Erythroblast (primary cell): ENCODE measurements at regions not wholly inside any gene's neighbourhood (a gene's known extent, or its start where the extent isn't known, plus 50 kb on each side); places are given as distances from the start of the nearest gene placed in this dataset.

Source experiments
- GATA1 ChIP-seq: IDR thresholded peaks from 2 replicates; pipeline ENCODE4 v1.6.1; 2011; ENCODE audit warnings: low read depth, mild to moderate bottlenecking, control low read depth, low read length, moderate library complexity
- POLR2A ChIP-seq: IDR thresholded peaks from 2 replicates; pipeline ENCODE4 v1.6.1; 2011; ENCODE audit warnings: mild to moderate bottlenecking, low read length

DNA sequence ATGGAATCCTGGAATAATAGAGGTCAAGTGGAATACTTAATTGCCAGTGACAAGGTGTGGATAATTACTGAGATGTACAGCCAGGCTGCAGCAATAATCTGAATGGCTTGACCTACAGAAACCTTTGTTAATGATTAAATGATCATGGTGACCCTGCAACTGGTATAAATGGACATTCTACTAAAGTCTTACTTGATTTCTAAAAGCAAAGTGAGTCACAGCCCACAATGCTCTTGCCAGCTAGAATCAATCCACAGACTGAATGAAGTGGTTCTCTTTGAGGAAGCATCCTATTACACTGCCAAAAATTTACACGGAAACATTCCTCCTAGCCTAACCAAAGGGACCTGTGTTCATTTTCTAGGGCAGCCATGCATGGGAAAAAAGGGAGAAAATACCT is 518.5 kb downstream of the SOX5 start:
- TF ChIP-seq POLR2A: no peak
- TF ChIP-seq GATA1: no peak
